Ecto neural progenitor cell (in vitro differentiated cells): ENCODE measurements at regions not wholly inside any gene's neighbourhood (a gene's known extent, or its start where the extent isn't known, plus 50 kb on each side); places are given as distances from the start of the nearest gene placed in this dataset.
"Not testable (repeated sequence)": the region's sequence is repeated elsewhere in the genome, so short reads cannot be mapped to it uniquely, and the experiment has no call there.

ENCODE experiments used
- DNase-seq: peaks from one replicate; pipeline ENCODE4 v3.0.0-alpha.2; 2018; ENCODE audit warnings: low spot score

DNA sequence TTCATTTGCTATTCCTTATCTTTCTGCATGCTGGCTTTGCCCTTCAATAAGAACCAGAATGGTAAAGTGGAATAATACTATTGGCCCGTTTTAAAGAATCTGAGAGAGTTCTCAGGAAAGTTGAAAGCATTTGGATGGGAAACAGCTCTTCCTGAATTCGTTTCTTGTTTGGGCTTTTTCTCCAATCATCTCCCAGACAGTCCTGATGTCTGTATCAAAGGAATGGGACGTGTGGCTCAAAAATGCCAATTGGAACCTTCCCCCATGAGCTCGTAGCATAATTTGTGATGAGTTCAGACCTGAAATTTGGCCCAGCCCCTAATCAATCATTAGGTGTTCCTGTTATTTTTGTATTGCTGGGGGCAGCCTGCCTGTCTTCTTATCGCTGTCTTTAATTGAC is 75.8 kb upstream of the BACH2 start:
- DNase-seq = no peak

DNA sequence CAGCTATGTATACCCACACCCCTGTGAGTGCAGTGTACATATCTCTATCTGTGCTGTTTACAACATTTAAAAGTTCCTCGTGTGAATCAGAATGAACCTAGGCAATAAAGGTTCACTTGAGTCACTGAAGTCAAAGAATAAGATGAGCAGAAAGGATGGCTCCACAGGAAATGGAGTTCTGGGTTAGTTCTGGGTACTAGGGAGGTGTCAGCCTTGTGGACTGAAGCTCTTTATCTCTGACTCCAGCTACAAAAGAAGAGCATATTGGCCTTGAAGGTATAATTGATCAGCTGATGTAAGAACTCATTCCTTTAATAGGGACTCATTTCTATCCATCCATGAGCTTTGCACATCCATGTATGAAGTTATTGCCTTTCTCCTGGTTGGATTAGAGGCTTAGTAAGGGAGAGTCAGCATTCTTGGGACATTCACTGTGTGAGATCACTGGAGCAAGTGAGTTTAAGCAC is 73.9 kb upstream of the BACH2 start:
- no peak for DNase-seq

DNA sequence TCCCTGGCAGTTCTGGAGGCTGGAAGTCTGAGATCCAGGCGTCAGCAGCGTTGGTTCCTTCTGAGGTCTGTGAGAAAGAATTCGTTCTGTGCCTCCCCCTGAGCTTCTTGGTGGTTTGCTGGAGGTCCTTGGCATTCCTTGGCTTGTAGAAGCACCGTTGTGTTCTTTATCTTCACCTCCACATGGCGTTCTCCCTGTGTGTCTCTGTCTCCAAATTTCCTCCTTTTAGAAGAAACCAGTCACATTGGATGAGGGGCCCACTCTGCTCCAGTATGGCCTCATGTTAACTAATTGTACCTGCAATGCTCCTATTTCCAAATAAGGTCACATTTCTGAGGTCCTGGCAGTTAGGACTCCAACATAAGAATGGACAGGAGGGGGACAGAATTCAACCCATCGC is 73.0 kb upstream of the BACH2 start:
- no peak for DNase-seq

DNA sequence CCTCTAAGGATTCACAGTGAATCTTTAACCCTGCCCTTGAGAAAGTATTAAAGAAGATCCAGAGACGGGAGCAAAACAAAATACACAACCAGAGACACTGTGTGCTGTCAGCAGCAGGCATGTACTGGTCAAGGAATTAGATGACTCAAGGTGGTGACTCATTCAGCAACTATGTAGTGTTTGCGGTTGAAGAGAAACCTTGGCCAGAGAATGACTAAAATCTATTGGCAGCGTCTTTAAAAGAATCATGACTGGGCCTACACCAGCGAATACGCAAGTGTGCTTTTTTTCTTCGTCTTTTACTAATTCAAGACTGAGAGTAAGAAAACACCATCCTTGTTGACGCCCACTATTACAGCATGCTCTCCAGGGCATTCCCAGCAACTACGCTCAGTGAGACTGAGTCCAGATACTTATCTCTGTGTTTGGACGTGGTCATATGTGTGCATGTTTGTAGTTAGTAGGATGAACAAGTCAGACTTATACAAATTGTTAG is 72.4 kb upstream of the BACH2 start:
- DNase-seq = no peak

DNA sequence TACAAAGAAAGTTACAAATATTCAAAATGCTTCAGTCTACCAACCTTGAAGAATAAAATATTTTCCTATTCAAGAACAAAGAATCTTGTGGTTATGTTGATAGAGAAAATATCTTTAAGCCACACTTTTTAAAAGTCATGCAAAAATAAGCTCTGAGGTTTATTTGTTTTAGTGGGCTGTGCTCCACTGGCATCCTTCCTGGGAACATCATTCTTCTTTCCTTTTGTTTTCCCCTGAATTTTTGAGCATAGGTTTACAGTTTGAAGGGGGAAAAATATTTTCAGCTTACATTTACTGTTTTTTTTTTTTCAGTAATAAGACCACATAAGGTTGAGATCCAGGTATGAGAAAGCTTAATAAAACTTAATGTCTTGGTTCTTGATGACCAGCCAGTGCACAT is 72.0 kb upstream of the BACH2 start:
- no peak for DNase-seq

DNA sequence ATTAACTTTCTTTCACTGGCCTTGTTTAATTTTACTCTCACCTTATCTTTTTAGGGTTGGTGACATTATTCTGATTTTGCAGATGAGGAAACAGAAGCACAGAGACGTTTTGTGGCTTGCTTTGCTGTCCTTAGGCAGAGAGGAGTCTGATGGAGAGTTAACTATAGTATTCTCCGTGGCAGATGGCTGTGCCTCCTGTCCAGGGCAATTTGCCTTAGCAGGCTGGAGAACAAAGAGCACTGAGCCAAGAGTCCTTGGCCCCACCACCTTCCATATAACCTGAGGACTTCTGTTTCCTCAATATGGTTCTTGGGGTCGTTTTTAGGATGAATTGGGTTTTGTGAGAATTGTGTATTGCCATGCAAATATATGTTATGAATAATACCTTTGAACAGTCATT is 71.4 kb upstream of the BACH2 start:
- DNase-seq = no peak

DNA sequence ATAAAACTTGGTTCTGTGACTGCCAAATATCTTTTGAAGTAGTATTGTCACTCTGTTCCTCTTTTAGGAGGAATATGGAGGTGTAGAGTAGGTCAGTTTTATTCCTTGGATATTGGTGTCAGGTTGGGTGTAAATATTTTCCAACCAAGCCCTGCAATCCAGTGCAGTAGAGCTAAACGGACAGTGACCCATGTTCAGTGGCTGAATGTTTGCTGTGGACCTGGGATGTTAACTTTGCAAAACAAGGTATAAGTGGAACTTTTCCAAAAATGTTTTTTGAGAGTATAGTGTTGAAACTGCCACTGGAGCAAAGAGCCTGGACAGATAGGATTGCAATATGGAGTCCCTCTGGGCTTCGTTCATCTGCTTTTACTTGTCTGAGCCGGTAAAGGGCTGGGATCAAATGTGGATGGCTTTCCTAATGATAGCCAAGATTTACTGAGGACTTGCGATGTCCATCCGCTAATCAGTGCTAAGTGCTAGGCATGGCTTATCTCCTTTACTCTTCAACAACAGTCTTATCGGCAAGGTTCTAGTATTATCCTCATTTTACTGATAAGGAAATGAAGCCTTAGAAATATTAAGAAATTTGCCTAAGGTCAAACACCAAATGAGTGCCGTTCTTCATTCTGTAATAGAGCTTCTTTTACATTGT is 69.0 kb upstream of the BACH2 start:
- no peak for DNase-seq

DNA sequence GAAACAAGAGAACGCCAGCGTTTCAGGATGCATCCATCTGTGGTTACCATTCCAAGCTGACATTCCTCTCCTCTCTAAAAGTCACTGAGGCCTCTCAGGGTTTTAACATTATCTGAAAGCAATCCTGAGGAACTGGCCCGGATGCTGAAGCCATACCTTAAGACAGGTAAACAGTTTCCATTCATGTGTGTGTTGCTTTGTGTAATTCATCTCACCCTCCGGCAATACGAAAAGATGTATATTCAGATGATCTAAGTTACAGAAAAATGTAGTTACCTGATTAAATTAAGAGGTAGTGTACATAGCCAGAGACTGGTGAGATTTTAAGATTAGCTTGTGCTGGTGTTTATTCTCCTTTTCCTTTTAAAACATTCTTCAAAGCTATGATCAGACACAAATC is 68.4 kb upstream of the BACH2 start:
- DNase-seq = no peak

DNA sequence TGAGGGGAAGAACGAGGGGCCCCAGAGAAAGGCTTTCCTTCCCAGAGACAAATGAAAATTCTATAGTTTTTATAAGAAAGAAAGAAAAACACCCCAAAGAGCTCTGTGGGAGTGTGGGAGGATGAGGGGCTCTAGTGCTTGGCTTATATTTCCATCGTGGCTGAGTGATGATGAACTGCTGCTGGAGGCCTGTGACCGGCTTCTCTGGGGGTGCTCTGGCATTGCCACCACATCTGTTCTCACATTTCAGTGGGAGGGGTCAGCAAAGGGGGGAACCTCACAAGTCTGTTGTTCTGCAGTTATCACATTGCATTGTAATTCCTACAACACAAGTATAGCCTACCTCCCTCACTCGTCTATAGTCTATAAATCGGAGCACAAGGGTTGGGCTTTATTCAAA is 67.6 kb upstream of the BACH2 start:
- DNase-seq = no peak

DNA sequence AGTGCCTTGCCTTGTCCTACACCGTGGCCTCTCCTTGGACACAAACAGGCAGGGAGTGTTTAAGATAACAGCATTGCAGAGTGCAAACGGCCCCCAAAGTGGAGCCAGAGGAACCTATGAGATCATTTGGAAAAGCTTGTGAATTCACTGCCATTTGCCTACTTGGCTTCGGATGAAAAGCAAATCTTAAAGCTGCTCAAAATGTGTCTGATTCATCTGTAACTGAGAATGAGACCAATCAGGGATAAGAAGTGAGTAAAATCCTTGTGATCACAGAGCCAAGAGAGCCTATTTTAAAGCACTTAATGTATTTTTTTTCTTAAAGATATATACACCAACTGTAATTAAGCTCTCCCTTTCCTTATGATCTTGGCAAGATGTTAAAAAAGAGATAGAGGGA is 65.7 kb upstream of the BACH2 start:
- DNase-seq = no peak

DNA sequence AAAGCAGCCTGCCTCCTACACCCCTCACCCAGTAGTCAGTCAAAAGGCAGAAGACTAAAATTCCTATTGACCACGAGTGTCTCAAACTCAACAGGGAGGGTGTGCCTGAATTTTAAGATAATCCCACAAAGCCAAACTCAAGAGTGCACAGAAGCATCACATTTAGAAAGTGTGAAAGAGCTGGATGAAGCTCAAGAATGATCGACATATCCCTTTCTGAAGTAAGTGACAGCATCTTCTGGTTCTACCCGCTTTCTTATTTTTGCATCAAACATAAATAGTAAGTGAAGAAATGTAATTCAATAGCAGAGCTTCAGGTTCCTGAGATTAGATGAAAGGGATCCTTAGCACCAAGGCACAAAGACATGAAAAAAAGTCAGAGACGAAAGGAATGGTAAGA is 64.5 kb upstream of the BACH2 start:
- no peak for DNase-seq

DNA sequence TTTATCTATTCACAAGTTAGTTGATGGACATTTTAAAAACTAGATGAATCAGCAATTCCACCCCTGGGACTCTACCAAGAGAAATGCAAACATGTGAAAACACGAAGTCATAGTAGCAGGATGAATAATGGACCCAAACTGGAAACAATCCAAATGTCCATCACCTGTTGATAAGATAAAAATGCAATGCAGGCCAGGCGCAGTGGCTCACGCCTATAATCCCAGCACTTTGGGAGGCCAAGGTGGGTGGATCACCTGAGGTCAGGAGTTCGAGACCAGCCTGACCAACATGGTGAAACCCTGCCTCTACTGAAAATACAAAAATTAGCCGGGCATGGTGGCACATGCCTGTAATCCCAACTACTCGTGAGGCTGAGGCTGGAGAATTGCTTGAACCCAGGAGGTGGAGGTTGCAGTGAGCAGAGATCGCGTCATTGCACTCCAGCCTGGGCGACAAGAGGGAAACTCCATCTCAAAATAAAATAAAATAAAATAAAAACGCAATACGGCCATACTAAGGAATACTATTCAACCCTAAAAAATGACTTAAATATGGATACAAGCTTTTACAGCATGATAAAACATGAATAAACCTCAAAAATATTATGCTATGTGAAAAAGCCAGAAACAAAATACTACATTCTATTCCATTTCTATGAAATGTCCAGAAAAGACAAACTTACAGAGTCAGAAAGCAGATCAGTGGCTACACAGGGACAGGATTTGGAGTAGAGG is 61.6 kb upstream of the BACH2 start:
- not testable (repeated sequence) for DNase-seq

DNA sequence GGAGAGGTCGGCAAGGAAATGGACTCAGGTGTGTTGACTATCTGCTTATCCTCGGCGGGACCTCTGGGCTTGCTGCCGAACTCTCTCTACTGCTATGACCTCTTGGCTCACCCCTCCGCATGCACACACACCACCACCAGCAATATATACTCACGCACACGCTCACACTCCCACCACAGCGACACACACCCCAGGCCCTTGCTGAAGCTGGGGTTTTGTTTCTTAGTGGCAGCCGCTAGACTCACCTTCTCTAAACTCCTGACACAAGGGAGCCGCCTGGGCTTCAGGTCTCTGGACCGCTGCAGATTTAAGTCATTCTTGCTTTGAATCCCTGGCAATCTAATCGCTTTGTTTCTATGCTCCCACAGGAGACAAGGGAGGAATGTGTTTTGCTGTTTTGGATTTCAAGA is 59.4 kb upstream of the BACH2 start:
- no peak for DNase-seq

DNA sequence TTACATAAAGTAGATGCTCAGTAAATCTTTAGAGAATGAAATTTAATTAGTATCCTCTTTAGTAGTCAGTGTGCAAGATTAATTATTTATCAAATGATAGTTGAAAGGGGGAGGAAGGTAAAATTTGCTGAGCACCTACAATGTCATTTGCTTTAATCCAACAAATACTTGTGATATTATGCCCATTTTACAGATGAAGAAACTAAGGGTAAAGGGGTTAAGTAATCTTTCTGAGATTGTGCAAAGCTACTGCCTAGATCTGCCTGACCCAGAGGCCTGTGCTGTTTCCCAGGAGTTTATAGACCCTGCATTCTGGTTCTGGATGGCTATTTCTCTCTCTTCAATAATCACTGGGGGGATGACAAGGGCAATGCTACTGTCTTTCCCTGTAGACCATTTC is 58.3 kb upstream of the BACH2 start:
- no peak for DNase-seq

DNA sequence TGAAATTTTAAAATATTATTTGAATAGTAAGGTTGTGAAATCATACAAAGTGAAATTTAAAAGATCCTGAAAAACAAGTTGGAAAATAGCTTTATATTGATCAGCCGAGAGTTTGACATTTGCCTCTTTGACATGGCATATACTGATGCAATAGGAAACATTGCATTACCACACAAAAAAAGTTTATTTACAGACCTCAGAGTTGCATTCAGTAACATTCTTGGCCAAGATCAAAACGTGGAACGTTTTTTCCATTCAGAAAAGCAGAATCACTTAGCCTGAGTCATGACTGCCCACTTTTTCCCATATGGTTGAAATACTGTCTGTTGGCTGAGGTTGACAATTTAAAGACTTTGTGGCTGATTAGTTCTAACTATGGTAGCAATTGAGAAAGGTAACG is 55.1 kb upstream of the BACH2 start:
- no peak for DNase-seq

DNA sequence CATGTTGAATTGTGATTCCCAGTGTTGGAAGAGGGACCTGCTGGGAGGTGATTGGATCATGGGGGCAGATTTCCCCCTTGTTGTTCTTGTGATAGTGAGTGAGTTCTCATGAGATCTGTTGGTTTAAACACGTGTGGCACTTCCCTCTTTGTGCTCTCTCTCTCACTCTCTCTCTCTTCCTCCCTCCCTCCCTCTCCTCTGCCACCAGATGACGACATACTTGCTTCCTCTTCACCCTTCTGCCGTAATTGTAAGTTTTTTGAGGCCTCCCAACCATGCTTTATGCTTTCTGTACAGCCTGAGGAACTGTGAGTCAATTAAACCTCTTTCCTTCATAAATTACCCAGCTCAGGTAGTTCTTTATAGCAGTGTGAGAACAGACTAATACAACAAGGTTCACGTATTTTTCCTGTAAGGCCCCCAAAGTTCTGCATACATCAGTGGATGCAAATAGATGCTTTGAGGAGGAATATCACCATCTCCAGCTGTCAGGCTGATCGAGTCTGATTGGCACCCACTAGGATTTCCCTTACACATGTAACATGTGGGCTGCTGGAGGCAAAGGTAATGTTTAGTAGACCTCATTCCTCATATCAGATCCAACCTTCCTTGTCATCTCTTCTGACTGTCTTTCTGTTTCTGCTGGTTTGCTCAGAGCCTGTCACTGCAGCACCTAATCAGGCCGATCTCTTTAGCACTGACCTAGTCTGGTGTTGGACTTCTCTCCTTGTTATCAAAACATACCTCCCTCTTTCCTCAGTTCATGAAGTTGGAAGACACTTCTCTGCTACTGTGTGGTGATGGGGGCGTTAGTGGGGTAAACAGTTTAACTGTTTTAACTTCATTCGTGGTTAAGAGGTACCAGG is 54.3 kb upstream of the BACH2 start:
- DNase-seq = no peak

DNA sequence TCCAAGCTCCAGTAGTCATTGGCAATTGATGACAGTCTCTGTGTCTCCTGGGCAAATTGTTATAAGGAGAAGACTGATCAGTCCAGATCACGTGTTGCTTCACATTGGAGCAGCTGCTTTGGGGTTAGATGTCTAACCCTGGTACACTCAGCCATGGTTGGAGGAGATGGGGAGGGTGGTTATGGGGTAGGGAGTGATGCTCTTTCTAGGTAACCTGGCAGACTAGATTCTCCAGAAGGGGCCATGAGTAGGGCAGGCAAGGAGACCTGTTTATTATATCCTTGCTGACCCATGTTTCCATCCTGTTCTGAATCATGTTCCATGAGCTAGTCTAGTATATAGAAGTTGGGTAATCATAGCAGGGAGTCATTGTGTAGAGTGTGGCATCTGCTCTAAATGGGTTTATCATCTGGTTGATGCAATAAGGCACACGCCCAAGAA is 50.8 kb upstream of the BACH2 start:
- DNase-seq = no peak

DNA sequence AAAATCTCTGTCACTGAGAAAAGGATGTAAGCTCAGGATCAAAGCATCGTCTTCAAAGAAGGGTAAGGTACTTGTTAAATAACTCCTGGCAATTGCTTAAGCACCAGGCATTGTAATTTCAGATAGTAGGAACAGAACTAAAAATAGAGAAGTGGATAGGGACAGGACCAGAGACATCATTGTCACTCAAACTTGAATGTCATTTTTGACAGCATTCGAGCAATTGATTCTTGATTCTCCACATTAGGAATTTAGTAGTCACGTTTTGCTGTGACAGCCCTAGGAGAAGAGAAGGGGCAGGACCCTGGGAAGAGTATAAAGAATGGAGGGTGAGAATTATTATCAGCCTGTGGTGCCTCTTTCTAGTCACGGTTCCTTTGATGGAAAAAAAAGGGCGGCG is 50.1 kb upstream of the BACH2 start:
- no peak for DNase-seq
